MM.1S (cell line): ENCODE measurements at regions not wholly inside any gene's neighbourhood (a gene's known extent, or its start where the extent isn't known, plus 50 kb on each side); places are given as distances from the start of the nearest gene placed in this dataset.
A peak's percentile ranks its signal among the peaks of the same experiment; 100 is the strongest.

Experiments used
- DNase-seq: peaks from one replicate; pipeline ENCODE4 v3.0.0-alpha.2; 2015
- H2AFZ ChIP-seq: fragments of 300-600 bp; sonication (generic); 2 replicates; pipeline ENCODE4 v1.6.0; 2016; ENCODE audit warnings: antibody characterized with exemption, low read length
- H3F3A ChIP-seq: fragments of 300-600 bp; sonication (generic); 2 replicates; pipeline ENCODE4 v1.6.1; 2016; ENCODE audit warnings: mild to moderate bottlenecking, antibody characterized with exemption, low read length, moderate library complexity, mixed read lengths; ENCODE audit not compliant: insufficient read depth
- H3K27ac ChIP-seq: fragments of 300-600 bp; sonication (generic); 2 replicates; pipeline ENCODE4 v1.5.1; 2016; ENCODE audit warnings: mild to moderate bottlenecking, low read length
- H3K27me3 ChIP-seq: fragments of 300-600 bp; sonication (generic); replicated peaks from 2 replicates; pipeline ENCODE4 v1.6.0; 2016; ENCODE audit warnings: low read length; ENCODE audit not compliant: insufficient read depth
- H3K36me3 ChIP-seq: fragments of 300-600 bp; sonication (generic); replicated peaks from 2 replicates; pipeline ENCODE4 v1.6.1; 2016; ENCODE audit warnings: mild to moderate bottlenecking, low read length, mixed read lengths; ENCODE audit not compliant: insufficient read depth
- H3K4me1 ChIP-seq: fragments of 300-600 bp; sonication (generic); 2 replicates; pipeline ENCODE4 v1.6.1; 2016; ENCODE audit warnings: low read length, mixed read lengths
- H3K4me2 ChIP-seq: fragments of 300-600 bp; sonication (generic); 2 replicates; pipeline ENCODE4 v1.6.0; 2016; ENCODE audit warnings: low read depth, low read length
- H3K4me3 ChIP-seq: fragments of 300-600 bp; sonication (generic); 2 replicates; pipeline ENCODE4 v1.5.1; 2016; ENCODE audit warnings: low read length, mixed read lengths
- H3K79me2 ChIP-seq: fragments of 300-600 bp; sonication (generic); 2 replicates; pipeline ENCODE4 v1.6.1; 2016; ENCODE audit warnings: mixed run types, low read length, mixed read lengths
- H3K9ac ChIP-seq: fragments of 300-600 bp; sonication (generic); 2 replicates; pipeline ENCODE4 v1.6.1; 2016; ENCODE audit warnings: low read length, mixed read lengths
- H3K9me2 ChIP-seq: fragments of 300-600 bp; sonication (generic); replicated peaks from 2 replicates; pipeline ENCODE4 v1.6.1; 2016; ENCODE audit warnings: mild to moderate bottlenecking, low read length, mixed read lengths; ENCODE audit not compliant: insufficient read depth
- H3K9me3 ChIP-seq: fragments of 300-600 bp; sonication (generic); replicated peaks from 2 replicates; pipeline ENCODE4 v1.6.1; 2016; ENCODE audit warnings: mild to moderate bottlenecking, low read length, mixed read lengths; ENCODE audit not compliant: insufficient read depth
- H4K20me1 ChIP-seq: fragments of 300-600 bp; sonication (generic); 2 replicates; pipeline ENCODE4 v1.6.1; 2016; ENCODE audit warnings: mild to moderate bottlenecking, low read length, moderate library complexity, mixed read lengths; ENCODE audit not compliant: insufficient read depth
- EZH2 ChIP-seq: fragments of 300-600 bp; sonication (generic); optimal IDR thresholded peaks from 2 replicates; pipeline ENCODE3; 2017; ENCODE audit warnings: low read depth, mild to moderate bottlenecking, antibody characterized with exemption, low read length, mixed read lengths
- EZH2phosphoT487 ChIP-seq: fragments of 300-600 bp; sonication (generic); IDR thresholded peaks from 2 replicates; pipeline ENCODE4 v1.6.1; 2018; ENCODE audit warnings: antibody characterized with exemption, low read length
- TF ChIP-seq, protein P1 (sequence below): fragments of 300-600 bp; sonication (generic); IDR thresholded peaks from 2 replicates; pipeline ENCODE4 v1.5.1; 2016; ENCODE audit warnings: antibody characterized with exemption, low read length, mixed read lengths

DNA sequence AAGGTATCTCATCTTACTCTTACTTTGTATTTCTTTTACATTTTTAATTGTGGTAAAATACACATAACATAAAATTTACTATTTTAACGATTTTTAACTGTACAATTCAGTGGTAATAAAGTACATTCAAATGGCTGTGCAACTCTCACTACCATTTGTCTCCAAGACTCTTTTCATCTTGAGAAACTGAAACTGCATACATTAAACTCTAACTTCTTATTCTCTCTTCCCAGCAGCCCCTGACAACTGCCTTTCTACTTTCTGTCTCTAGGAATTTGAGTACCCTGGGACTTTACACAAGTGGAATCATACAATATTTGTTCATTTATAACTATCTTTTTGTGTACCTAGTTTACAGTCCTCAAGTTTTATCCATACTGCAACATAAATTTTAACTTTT, 725.8 kb upstream of the KIRREL3 start:
- TF ChIP-seq EZH2 (no peak), EZH2phosphoT487 (no peak)
- TF ChIP-seq, protein P1, sequence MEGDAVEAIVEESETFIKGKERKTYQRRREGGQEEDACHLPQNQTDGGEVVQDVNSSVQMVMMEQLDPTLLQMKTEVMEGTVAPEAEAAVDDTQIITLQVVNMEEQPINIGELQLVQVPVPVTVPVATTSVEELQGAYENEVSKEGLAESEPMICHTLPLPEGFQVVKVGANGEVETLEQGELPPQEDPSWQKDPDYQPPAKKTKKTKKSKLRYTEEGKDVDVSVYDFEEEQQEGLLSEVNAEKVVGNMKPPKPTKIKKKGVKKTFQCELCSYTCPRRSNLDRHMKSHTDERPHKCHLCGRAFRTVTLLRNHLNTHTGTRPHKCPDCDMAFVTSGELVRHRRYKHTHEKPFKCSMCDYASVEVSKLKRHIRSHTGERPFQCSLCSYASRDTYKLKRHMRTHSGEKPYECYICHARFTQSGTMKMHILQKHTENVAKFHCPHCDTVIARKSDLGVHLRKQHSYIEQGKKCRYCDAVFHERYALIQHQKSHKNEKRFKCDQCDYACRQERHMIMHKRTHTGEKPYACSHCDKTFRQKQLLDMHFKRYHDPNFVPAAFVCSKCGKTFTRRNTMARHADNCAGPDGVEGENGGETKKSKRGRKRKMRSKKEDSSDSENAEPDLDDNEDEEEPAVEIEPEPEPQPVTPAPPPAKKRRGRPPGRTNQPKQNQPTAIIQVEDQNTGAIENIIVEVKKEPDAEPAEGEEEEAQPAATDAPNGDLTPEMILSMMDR = no peak
- H3K4me2 ChIP-seq = no peak overlapping the region
- peak; percentile 31 for DNase-seq

DNA sequence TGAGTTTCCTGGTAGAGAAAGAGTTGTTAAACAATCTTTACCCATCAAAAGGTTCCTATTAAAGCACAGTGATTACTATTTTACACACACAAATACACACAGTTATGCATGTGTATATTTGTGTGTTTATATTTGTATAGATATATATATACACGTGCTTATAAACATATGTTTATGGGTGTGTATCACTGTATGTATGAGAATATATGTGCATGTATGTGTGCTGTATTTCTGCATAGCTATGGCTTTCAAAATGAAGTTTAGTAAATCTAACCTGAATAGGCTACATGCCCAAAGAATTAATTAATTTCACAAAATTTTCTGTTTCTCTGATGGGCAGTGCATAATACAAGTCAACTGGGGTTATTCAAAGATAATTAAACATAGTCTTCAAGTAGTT, 723.1 kb upstream of the KIRREL3 start:
- TF ChIP-seq, protein P1 = no peak
- TF ChIP-seq EZH2phosphoT487 (no peak), EZH2 (no peak)

More for the DNA sequence above, 725.8 kb upstream of the KIRREL3 start:
- H3K79me2 ChIP-seq = no peaks in the 10 kb centered on the region
- no peak overlapping the region for H3K4me3 ChIP-seq
- H3K9me2 ChIP-seq = no peaks in the 10 kb centered on the region
- no peaks in the 10 kb centered on the region for H4K20me1 ChIP-seq
- H3F3A ChIP-seq = no peaks in the 10 kb centered on the region
- no peaks in the 10 kb centered on the region for H3K4me1 ChIP-seq
- no peaks in the 10 kb centered on the region for H3K9me3 ChIP-seq
- no peak overlapping the region for H3K27ac ChIP-seq
- no peak overlapping the region for H2AFZ ChIP-seq
- H3K27me3 ChIP-seq = no peaks in the 10 kb centered on the region
- no peak overlapping the region for H3K9ac ChIP-seq
- H3K36me3 ChIP-seq = no peaks in the 10 kb centered on the region

DNA sequence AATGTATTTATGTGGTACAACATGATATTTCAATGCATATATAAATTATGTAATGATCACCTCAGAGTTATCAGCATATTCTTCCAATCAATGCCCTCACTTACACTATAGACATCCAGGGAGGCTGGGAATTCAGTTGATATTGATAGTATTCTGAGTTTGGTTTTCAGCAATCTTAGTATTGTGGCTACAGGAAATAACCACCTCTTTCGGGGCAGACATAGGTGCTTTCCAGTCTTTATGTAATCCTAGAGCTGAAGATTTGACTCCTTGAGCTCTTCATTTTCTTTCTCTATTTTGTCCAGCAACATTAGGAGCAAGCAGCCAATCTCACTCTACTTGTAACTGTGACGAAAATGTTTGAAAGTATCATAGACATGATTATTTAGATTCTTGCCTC, 712.7 kb upstream of the KIRREL3 start:
- Histone ChIP-seq H4K20me1 (no peaks in the 10 kb centered on the region), H3F3A (no peaks in the 10 kb centered on the region), H3K9me3 (no peaks in the 10 kb centered on the region), H2AFZ (no peak overlapping the region), H3K27ac (no peak overlapping the region), H3K9me2 (no peaks in the 10 kb centered on the region; the same call in 1 of the 2 replicates), H3K27me3 (no peaks in the 10 kb centered on the region), H3K9ac (no peak overlapping the region), H3K4me3 (no peak overlapping the region), H3K79me2 (no peaks in the 10 kb centered on the region), H3K36me3 (no peaks in the 10 kb centered on the region), H3K4me2 (no peak overlapping the region), H3K4me1 (no peaks in the 10 kb centered on the region)
- no peak for DNase-seq
- TF ChIP-seq EZH2 (no peak), EZH2phosphoT487 (no peak)
- TF ChIP-seq, protein P1 = no peak

More for the DNA sequence above, 723.1 kb upstream of the KIRREL3 start:
- Histone ChIP-seq H2AFZ (no peak overlapping the region), H3K27ac (no peak overlapping the region), H3F3A (no peaks in the 10 kb centered on the region), H3K4me1 (no peaks in the 10 kb centered on the region), H3K9me2 (no peaks in the 10 kb centered on the region), H3K9ac (no peak overlapping the region), H3K9me3 (no peaks in the 10 kb centered on the region), H4K20me1 (no peaks in the 10 kb centered on the region), H3K4me3 (no peak overlapping the region), H3K79me2 (no peaks in the 10 kb centered on the region), H3K27me3 (no peaks in the 10 kb centered on the region), H3K36me3 (no peaks in the 10 kb centered on the region), H3K4me2 (no peak overlapping the region)
- no peak for DNase-seq
